Loucy (cell line): ENCODE measurements at regions not wholly inside any gene's neighbourhood (a gene's known extent, or its start where the extent isn't known, plus 50 kb on each side); places are given as distances from the start of the nearest gene placed in this dataset.

Source experiments
- EZH2phosphoT487 ChIP-seq: fragments of 200-600 bp; IDR thresholded peaks from 2 replicates; pipeline ENCODE4 v1.6.1; 2018; ENCODE audit warnings: antibody characterized with exemption, mild to moderate bottlenecking, moderate library complexity, borderline replicate concordance
- TF ChIP-seq, protein P1 (sequence below): fragments of 200-600 bp; sonication (generic); conservative IDR thresholded peaks from 2 replicates; pipeline ENCODE4 v1.5.1; 2014; ENCODE audit warnings: mild to moderate bottlenecking, antibody characterized with exemption, low read length

DNA sequence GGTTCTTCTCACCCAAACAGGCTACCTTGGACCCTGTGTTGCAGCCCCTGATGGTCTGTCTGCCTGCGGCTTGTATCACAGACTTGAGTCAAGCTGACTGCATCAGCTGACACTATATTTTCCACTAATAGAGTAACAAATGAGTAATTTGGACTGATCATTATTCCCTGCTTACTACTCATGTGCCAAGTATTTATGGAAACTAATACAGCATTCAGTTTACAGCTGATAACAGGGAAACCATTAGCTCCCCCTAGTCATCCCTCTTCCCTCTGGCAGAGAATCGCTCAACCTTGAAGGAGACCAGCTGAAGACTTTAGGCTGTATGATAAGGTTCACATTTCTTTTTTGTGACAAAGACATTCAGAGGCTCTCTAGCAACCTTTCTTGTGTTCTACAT is 116.6 kb upstream of the SYT6 start:
- TF ChIP-seq, protein P1, sequence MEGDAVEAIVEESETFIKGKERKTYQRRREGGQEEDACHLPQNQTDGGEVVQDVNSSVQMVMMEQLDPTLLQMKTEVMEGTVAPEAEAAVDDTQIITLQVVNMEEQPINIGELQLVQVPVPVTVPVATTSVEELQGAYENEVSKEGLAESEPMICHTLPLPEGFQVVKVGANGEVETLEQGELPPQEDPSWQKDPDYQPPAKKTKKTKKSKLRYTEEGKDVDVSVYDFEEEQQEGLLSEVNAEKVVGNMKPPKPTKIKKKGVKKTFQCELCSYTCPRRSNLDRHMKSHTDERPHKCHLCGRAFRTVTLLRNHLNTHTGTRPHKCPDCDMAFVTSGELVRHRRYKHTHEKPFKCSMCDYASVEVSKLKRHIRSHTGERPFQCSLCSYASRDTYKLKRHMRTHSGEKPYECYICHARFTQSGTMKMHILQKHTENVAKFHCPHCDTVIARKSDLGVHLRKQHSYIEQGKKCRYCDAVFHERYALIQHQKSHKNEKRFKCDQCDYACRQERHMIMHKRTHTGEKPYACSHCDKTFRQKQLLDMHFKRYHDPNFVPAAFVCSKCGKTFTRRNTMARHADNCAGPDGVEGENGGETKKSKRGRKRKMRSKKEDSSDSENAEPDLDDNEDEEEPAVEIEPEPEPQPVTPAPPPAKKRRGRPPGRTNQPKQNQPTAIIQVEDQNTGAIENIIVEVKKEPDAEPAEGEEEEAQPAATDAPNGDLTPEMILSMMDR: no peak
- no peak for TF ChIP-seq EZH2phosphoT487
